Common myeloid progenitor, CD34-positive (primary cell): ENCODE measurements at regions not wholly inside any gene's neighbourhood (a gene's known extent, or its start where the extent isn't known, plus 50 kb on each side); places are given as distances from the start of the nearest gene placed in this dataset.

Experiments
- CTCF ChIA-PET: fragments of 350-600 bp; sonication (Branson Sonifier 250); formaldehyde crosslinking; loops from one replicate; lab custom pipeline; 2021; ENCODE audit warnings: antibody characterized with exemption; lab: Charles Lee
- POLR2A ChIA-PET: fragments of 350-600 bp; sonication (Branson Sonifier 250); formaldehyde crosslinking; loops from one replicate; lab custom pipeline; 2021; ENCODE audit warnings: antibody characterized with exemption; lab: Charles Lee
- DNase-seq, 3 donors: peaks; one replicate each; pipeline versions ENCODE4 v3.0.0 to v3.0.0-alpha.2; 2013
- H3K27ac ChIP-seq, 2 experiments: 1 replicate in 1 of 2; 2 replicates in 1 of 2; pipeline ENCODE4 v1.7.0; 2013; ENCODE audit warnings: inconsistent platforms in 2 of 2, low read length in 2 of 2, mild to moderate bottlenecking in 2 of 2, low read depth in 1 of 2, moderate library complexity in 1 of 2; ENCODE audit not compliant: severe bottlenecking in 2 of 2, insufficient read depth in 1 of 2, poor library complexity in 1 of 2
- H3K27me3 ChIP-seq, 5 experiments: replicated peaks in 2 of 5; 1 replicate in 3 of 5; 2 replicates in 2 of 5; pipeline versions ENCODE4 v1.6.1 to v1.7.0; 2013; ENCODE audit warnings: low read length in 4 of 5, mild to moderate bottlenecking in 2 of 5, moderate library complexity in 2 of 5, inconsistent platforms in 1 of 5; ENCODE audit not compliant: insufficient read depth in 5 of 5, control insufficient read depth in 4 of 5
- H3K36me3 ChIP-seq, 4 experiments: 1 replicate in 2 of 4; 2 replicates in 2 of 4; pipeline versions ENCODE4 v1.6.1 to v1.7.0; 2013; ENCODE audit warnings: low read length in 3 of 4, control low read depth in 1 of 4, mild to moderate bottlenecking in 1 of 4; ENCODE audit not compliant: control insufficient read depth in 4 of 4, insufficient read depth in 4 of 4
- H3K4me1 ChIP-seq, 4 experiments: 1 replicate in 3 of 4; 2 replicates in 1 of 4; pipeline versions ENCODE4 v1.6.1 to v1.7.1; 2013; ENCODE audit warnings: low read length in 3 of 4, mild to moderate bottlenecking in 3 of 4, control low read depth in 1 of 4, inconsistent platforms in 1 of 4, moderate library complexity in 1 of 4; ENCODE audit not compliant: control insufficient read depth in 4 of 4, insufficient read depth in 4 of 4; ENCODE audit errors: control extremely low read depth in 1 of 4
- H3K4me3 ChIP-seq, 7 experiments: 1 replicate in 4 of 7; 2 replicates in 3 of 7; pipeline versions ENCODE4 v1.5.1 to v1.7.0; 2013; ENCODE audit warnings: mild to moderate bottlenecking in 7 of 7, low read length in 6 of 7, moderate library complexity in 6 of 7, inconsistent platforms in 2 of 7, low read depth in 2 of 7, control low read depth in 1 of 7; ENCODE audit not compliant: insufficient read depth in 4 of 7, control insufficient read depth in 1 of 7; ENCODE audit errors: extremely low read depth in 1 of 7
- H3K9me3 ChIP-seq, 5 experiments: 1 replicate in 4 of 5; 2 replicates in 1 of 5; pipeline versions ENCODE4 v1.6.1 to v1.7.1; 2013; ENCODE audit warnings: low read length in 4 of 5, mild to moderate bottlenecking in 2 of 5, inconsistent platforms in 1 of 5, low read depth in 1 of 5, moderate library complexity in 1 of 5; ENCODE audit not compliant: control insufficient read depth in 4 of 5, insufficient read depth in 2 of 5; ENCODE audit errors: control extremely low read depth in 1 of 5
- WGBS: methylation state at CpG from one replicate; pipeline ENCODE4 v1.1.5; 2013; ENCODE audit not compliant: insufficient coverage; 5-methylcytosine and 5-hydroxymethylcytosine counted together

GRCh38 chr6:126682440-126682839 is 342.5 kb downstream of the CENPW start:
- CTCF ChIA-PET: no interaction called here
- 100% methylated on average over 1 of the region's 2 CpGs for WGBS
- no peaks in the 10 kb centered on the region for H3K27me3 ChIP-seq
- no peaks in the 10 kb centered on the region for H3K4me1 ChIP-seq
- H3K27ac ChIP-seq: no peak overlapping the region
- POLR2A ChIA-PET: no interaction called here
- peaks cover 0 to 4% (median 0%) of the 10 kb centered on the region in 5 experiments for H3K9me3 ChIP-seq
- no peaks in the 10 kb centered on the region for H3K36me3 ChIP-seq
- no peak for DNase-seq
- H3K4me3 ChIP-seq: no peak overlapping the region

GRCh38 chr6:126685182-126685581 is 345.3 kb downstream of the CENPW start:
- ChIA-PET CTCF (interaction anchor here (0.6 kb wide), 1 partner anchor 63 kb away, joined by 4 read pairs; no protein-coding TSS in a partner anchor), POLR2A (no interaction called here)
- Histone ChIP-seq H3K4me1 (no peaks in the 10 kb centered on the region), H3K4me3 (no peak overlapping the region), H3K9me3 (peaks cover 0 to 4% (median 0%) of the 10 kb centered on the region in 5 experiments), H3K27ac (no peak overlapping the region), H3K36me3 (no peaks in the 10 kb centered on the region), H3K27me3 (no peaks in the 10 kb centered on the region)
- DNase-seq: no peak
- WGBS: no CpG with 5 or more reads among the region's 1 CpG

- 95% methylated on average over 4 of the region's 5 CpGs for WGBS
- POLR2A ChIA-PET: no interaction called here
These were observed 357.2 kb downstream of the CENPW start for GRCh38 chr6:126696921-126697693.

GRCh38 chr6:126698732-126699240 is 358.9 kb downstream of the CENPW start:
- no peaks in the 10 kb centered on the region for H3K27me3 ChIP-seq
- ChIA-PET CTCF (no interaction called here), POLR2A (no interaction called here)
- no peaks in the 10 kb centered on the region for H3K36me3 ChIP-seq
- WGBS: no CpG with 5 or more reads among the region's 3 CpGs
- DNase-seq: no peak
- H3K9me3 ChIP-seq: no peaks in the 10 kb centered on the region
- H3K4me1 ChIP-seq: no peaks in the 10 kb centered on the region
- H3K27ac ChIP-seq: no peak overlapping the region
- no peak overlapping the region for H3K4me3 ChIP-seq

More at GRCh38 chr6:126696921-126697693, 357.2 kb downstream of the CENPW start:
- DNase-seq: no peak
- Histone ChIP-seq H3K9me3 (no peaks in the 10 kb centered on the region), H3K4me1 (no peaks in the 10 kb centered on the region), H3K27me3 (no peaks in the 10 kb centered on the region), H3K27ac (no peak overlapping the region), H3K4me3 (no peak overlapping the region), H3K36me3 (no peaks in the 10 kb centered on the region)
- CTCF ChIA-PET: no interaction called here

GRCh38 chr6:126701676-126702560 is 362.0 kb downstream of the CENPW start:
- Histone ChIP-seq H3K27me3 (no peaks in the 10 kb centered on the region), H3K4me1 (no peaks in the 10 kb centered on the region), H3K36me3 (no peaks in the 10 kb centered on the region), H3K4me3 (peak overlapping the region in 1 of 7 experiments; percentile 38), H3K27ac (no peak overlapping the region), H3K9me3 (no peaks in the 10 kb centered on the region)
- peak in 1 of 3 donors; percentile 2 for DNase-seq
- CTCF ChIA-PET: no interaction called here
- POLR2A ChIA-PET: no interaction called here
- WGBS: no CpG with 5 or more reads among the region's 5 CpGs

GRCh38 chr6:126716032-126716431 is 376.1 kb downstream of the CENPW start:
- H3K36me3 ChIP-seq: no peaks in the 10 kb centered on the region
- DNase-seq: no peak
- H3K4me1 ChIP-seq: no peaks in the 10 kb centered on the region
- no peaks in the 10 kb centered on the region for H3K27me3 ChIP-seq
- no peak overlapping the region for H3K4me3 ChIP-seq
- H3K27ac ChIP-seq: no peak overlapping the region
- no CpG with 5 or more reads among the region's 2 CpGs for WGBS
- POLR2A ChIA-PET: no interaction called here
- CTCF ChIA-PET: no interaction called here
- H3K9me3 ChIP-seq: no peaks in the 10 kb centered on the region
